ENCODE measurements at regions not wholly inside any gene's neighbourhood (a gene's known extent, or its start where the extent isn't known, plus 50 kb on each side); places are given as distances from the start of the nearest gene placed in this dataset.

DNA sequence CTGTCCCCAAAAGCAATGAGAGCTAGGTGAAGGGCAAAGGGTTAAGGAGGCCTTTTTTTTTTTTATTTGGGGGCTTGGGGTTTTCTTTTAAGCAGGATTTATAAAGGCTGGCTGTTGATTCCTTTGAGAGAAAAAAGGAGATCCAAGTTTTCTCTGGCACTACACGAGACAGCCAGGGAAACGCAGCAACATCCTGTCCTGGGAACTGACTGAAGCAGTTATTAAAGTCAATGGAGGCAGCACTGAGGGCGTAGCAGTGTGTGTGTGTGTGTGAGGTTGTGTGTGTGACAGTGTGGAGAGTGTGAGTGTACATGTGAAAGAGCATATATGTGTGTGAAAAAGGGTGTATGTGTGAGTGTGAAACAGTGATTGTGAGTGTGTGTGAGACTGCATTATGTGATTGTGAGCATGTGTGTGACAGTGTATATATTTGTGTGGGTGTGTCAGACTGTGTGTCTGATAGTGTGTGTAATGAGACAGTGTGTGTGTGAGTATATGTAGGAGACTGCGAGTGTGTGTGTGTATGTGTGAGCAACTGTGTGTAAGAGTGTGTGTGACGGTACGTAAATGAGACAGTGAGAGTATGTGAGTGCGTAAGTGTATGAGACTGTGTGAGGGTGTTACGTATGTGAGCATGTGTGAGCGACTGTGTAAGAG lies 65.9 kb upstream of the TIAM1 start:
- no peak overlapping the region for H3K27ac ChIP-seq (ENCODE audit: low read depth, low read length, poor library complexity, severe bottlenecking)
- no peaks in the 10 kb centered on the region for H3K9me3 ChIP-seq (ENCODE audit: low read depth, low read length, poor library complexity, severe bottlenecking)
- ChIA-PET POLR2A (ENCODE audit: low non-redundant PET) (no interaction called here), CTCF (no interaction called here)
- TF ChIP-seq, protein P1, sequence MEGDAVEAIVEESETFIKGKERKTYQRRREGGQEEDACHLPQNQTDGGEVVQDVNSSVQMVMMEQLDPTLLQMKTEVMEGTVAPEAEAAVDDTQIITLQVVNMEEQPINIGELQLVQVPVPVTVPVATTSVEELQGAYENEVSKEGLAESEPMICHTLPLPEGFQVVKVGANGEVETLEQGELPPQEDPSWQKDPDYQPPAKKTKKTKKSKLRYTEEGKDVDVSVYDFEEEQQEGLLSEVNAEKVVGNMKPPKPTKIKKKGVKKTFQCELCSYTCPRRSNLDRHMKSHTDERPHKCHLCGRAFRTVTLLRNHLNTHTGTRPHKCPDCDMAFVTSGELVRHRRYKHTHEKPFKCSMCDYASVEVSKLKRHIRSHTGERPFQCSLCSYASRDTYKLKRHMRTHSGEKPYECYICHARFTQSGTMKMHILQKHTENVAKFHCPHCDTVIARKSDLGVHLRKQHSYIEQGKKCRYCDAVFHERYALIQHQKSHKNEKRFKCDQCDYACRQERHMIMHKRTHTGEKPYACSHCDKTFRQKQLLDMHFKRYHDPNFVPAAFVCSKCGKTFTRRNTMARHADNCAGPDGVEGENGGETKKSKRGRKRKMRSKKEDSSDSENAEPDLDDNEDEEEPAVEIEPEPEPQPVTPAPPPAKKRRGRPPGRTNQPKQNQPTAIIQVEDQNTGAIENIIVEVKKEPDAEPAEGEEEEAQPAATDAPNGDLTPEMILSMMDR (conservative IDR thresholded peaks at IDR 0.05; ENCODE audit: low read depth, low read length) = no peak
- no peak for TF ChIP-seq EZH2 (IDR thresholded peaks at IDR 0.05; ENCODE audit: borderline replicate concordance, low read depth, low read length, poor library complexity, severe bottlenecking)
- H3K36me3 ChIP-seq (ENCODE audit: insufficient read depth, low read length, poor library complexity, severe bottlenecking) = no peaks in the 10 kb centered on the region
- H3K4me3 ChIP-seq (ENCODE audit: low read depth, low read length, poor library complexity, severe bottlenecking) = no peak overlapping the region
- no TSS peak for BruUV-seq (replicated peaks)
- peaks cover 6% of the 10 kb centered on the region for H3K4me1 ChIP-seq (ENCODE audit: insufficient read depth, low read length, poor library complexity, severe bottlenecking)
- no peaks in the 10 kb centered on the region for H3K27me3 ChIP-seq (replicated peaks; ENCODE audit: insufficient read depth, low read depth, low read length, poor library complexity)
- DNase-seq (ENCODE audit: low spot score) = no peak
- intact Hi-C loops (cut with micrococcal nuclease; ENCODE audit: unreplicated experiment) = no loop called here

DNA sequence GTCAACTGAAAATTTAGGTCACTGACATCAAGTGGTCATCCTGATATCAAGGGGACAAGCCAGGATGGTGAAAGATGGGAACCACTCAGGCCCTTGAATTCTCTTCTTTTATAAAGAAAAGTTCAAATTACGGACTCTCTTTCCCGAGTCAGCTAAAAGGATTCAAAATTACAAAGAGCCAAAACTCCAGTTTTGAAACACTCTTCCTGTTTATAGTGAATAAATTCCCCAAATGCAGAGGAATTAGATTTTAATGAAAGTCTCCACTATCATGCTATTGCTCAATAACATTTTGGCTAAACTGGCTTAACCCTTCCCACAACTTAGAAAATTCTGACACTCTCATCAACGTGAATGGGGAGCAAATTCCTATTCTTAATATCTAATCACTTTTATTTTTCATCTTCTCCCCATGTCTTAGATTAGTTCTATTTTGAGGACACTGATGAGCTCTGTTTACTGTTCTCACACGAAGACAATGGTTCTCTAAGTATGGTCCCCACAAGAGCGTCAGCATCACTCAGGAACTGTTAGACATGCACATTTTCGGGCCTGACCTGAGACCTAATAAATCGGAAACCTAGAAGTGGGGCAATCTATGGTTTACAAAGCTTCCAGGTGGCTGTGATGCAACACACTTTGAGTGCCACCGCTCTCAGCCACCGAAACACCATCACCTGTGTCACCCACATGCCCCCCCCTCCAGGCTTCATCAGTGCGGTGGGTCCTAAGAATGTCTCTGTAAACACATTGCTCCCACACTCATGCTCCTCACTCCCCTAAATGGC lies 64.4 kb upstream of the TIAM1 start:
- DNase-seq (ENCODE audit: low spot score) = no peak
- Histone ChIP-seq H3K27me3 (replicated peaks; ENCODE audit: insufficient read depth, low read depth, low read length, poor library complexity) (no peaks in the 10 kb centered on the region), H3K4me3 (ENCODE audit: low read depth, low read length, poor library complexity, severe bottlenecking) (no peak overlapping the region), H3K9me3 (ENCODE audit: low read depth, low read length, poor library complexity, severe bottlenecking) (no peaks in the 10 kb centered on the region), H3K36me3 (ENCODE audit: insufficient read depth, low read length, poor library complexity, severe bottlenecking) (no peaks in the 10 kb centered on the region), H3K4me1 (ENCODE audit: insufficient read depth, low read length, poor library complexity, severe bottlenecking) (peaks cover 6% of the 10 kb centered on the region), H3K27ac (ENCODE audit: low read depth, low read length, poor library complexity, severe bottlenecking) (no peak overlapping the region)
- CTCF ChIA-PET = no interaction called here
- intact Hi-C loops (cut with micrococcal nuclease; ENCODE audit: unreplicated experiment) = no loop called here
- POLR2A ChIA-PET (ENCODE audit: low non-redundant PET) = no interaction called here
- no TSS peak for BruUV-seq (replicated peaks)
- TF ChIP-seq, protein P1 (conservative IDR thresholded peaks at IDR 0.05; ENCODE audit: low read depth, low read length) = no peak
- TF ChIP-seq EZH2 (IDR thresholded peaks at IDR 0.05; ENCODE audit: borderline replicate concordance, low read depth, low read length, poor library complexity, severe bottlenecking) = no peak

DNA sequence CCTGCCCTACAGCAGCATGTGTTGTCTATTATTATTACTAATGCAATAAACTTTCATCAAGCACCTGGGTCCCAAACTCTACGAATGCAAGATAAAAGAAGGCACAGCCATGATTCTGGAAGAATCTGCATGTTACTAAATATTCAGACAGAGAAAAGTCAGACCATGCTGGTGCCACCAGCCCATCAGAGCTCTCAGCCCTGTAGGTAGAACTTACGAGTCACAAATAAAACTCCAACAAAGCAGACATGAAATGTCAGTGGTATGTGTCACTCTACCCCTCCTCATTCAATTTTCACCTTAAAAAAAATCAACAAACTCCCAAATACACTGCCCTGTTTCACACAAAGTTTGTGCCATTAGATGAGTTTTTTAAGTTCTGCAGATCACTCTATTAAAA lies 62.4 kb upstream of the TIAM1 start:
- TF ChIP-seq, protein P1 (conservative IDR thresholded peaks at IDR 0.05; ENCODE audit: low read depth, low read length) = no peak
- TF ChIP-seq EZH2 (IDR thresholded peaks at IDR 0.05; ENCODE audit: borderline replicate concordance, low read depth, low read length, poor library complexity, severe bottlenecking) = no peak
- CTCF ChIA-PET = no interaction called here
- H3K36me3 ChIP-seq (ENCODE audit: insufficient read depth, low read length, poor library complexity, severe bottlenecking) = no peaks in the 10 kb centered on the region
- no peaks in the 10 kb centered on the region for H3K9me3 ChIP-seq (ENCODE audit: low read depth, low read length, poor library complexity, severe bottlenecking)
- POLR2A ChIA-PET (ENCODE audit: low non-redundant PET) = no interaction called here
- no peak overlapping the region for H3K4me3 ChIP-seq (ENCODE audit: low read depth, low read length, poor library complexity, severe bottlenecking)
- no peaks in the 10 kb centered on the region for H3K27me3 ChIP-seq (replicated peaks; ENCODE audit: insufficient read depth, low read depth, low read length, poor library complexity)
- no TSS peak for BruUV-seq (replicated peaks)
- no peak overlapping the region for H3K27ac ChIP-seq (ENCODE audit: low read depth, low read length, poor library complexity, severe bottlenecking)
- intact Hi-C loops (cut with micrococcal nuclease; ENCODE audit: unreplicated experiment) = no loop called here
- DNase-seq (ENCODE audit: low spot score) = no peak
- H3K4me1 ChIP-seq (ENCODE audit: insufficient read depth, low read length, poor library complexity, severe bottlenecking) = peaks cover 6% of the 10 kb centered on the region
